PC-9 (cell line): ENCODE measurements at regions not wholly inside any gene's neighbourhood (a gene's known extent, or its start where the extent isn't known, plus 50 kb on each side); places are given as distances from the start of the nearest gene placed in this dataset.

ENCODE experiments used
- BruUV-seq: library from RNA; stranded (reverse); fragments of 400-500 nt; replicated peaks from 2 replicates; lab custom pipeline; 2021; lab: Mats Ljungman, UMichigan
- CTCF ChIA-PET: fragments of 300-600 bp; sonication (Branson Sonifier 250); formaldehyde crosslinking; loops from one replicate; lab custom pipeline; 2022; ENCODE audit warnings: antibody characterized with exemption; lab: Charles Lee
- POLR2A ChIA-PET: fragments of 300-600 bp; sonication (Branson Sonifier 250); formaldehyde crosslinking; loops from one replicate; lab custom pipeline; 2022; ENCODE audit warnings: antibody characterized with exemption; ENCODE audit not compliant: unreplicated experiment; lab: Charles Lee
- DNase-seq, 2 experiments: peaks; one replicate each; pipeline versions ENCODE4 v3.0.0 to v3.0.0-alpha.2; 2015 to 2022; ENCODE audit warnings: mixed read lengths in 1 of 2
- H2AFZ ChIP-seq: fragments of 200-600 bp; sonication (generic); 2 replicates; pipeline ENCODE4 v1.8.1; 2017; ENCODE audit warnings: antibody characterized with exemption
- H3F3A ChIP-seq: fragments of 200-600 bp; sonication (generic); 2 replicates; pipeline ENCODE4 v1.8.1; 2017; ENCODE audit warnings: antibody characterized with exemption, mild to moderate bottlenecking, low read depth; ENCODE audit not compliant: insufficient read depth
- H3K27ac ChIP-seq: fragments of 200-600 bp; sonication (generic); 2 replicates; pipeline ENCODE4 v1.6.1; 2016; ENCODE audit warnings: mixed run types
- H3K27me3 ChIP-seq: fragments of 200-600 bp; sonication (generic); 2 replicates; pipeline ENCODE4 v1.6.1; 2016; ENCODE audit warnings: low read depth, mixed run types; ENCODE audit not compliant: insufficient read depth
- H3K36me3 ChIP-seq: fragments of 200-600 bp; sonication (generic); 2 replicates; pipeline ENCODE4 v1.6.1; 2016; ENCODE audit warnings: low read depth, mixed run types
- H3K4me1 ChIP-seq: fragments of 200-600 bp; sonication (generic); replicated peaks from 2 replicates; pipeline ENCODE4 v1.6.1; 2016; ENCODE audit warnings: mixed run types; ENCODE audit not compliant: insufficient read depth
- H3K4me2 ChIP-seq: fragments of 200-600 bp; sonication (generic); 2 replicates; pipeline ENCODE4 v1.6.1; 2017; ENCODE audit warnings: mixed run types
- H3K4me3 ChIP-seq: fragments of 200-600 bp; sonication (generic); 2 replicates; pipeline ENCODE4 v1.6.1; 2016; ENCODE audit warnings: mixed run types
- H3K79me2 ChIP-seq: fragments of 200-600 bp; sonication (generic); 2 replicates; pipeline ENCODE4 v1.6.1; 2017; ENCODE audit warnings: low read depth, mixed run types
- H3K9me2 ChIP-seq: fragments of 200-600 bp; sonication (generic); 2 replicates; pipeline ENCODE4 v1.8.1; 2017; ENCODE audit warnings: mild to moderate bottlenecking; ENCODE audit not compliant: insufficient read depth
- H3K9me3 ChIP-seq: fragments of 200-600 bp; sonication (generic); 2 replicates; pipeline ENCODE4 v1.8.1; 2016; ENCODE audit warnings: low read depth; ENCODE audit not compliant: insufficient read depth
- H4K20me1 ChIP-seq: fragments of 200-600 bp; sonication (generic); 2 replicates; pipeline ENCODE4 v1.8.1; 2017; ENCODE audit not compliant: insufficient read depth
- CTCF ChIP-seq: fragments of 200-600 bp; sonication (generic); conservative IDR thresholded peaks from 2 replicates; pipeline ENCODE4 v1.6.1; 2017; ENCODE audit warnings: mixed run types, antibody characterized with exemption, mild to moderate bottlenecking, moderate library complexity
- EZH2 ChIP-seq: fragments of 200-600 bp; sonication (generic); IDR thresholded peaks from 2 replicates; pipeline ENCODE4 v1.8.0; 2017; ENCODE audit warnings: antibody characterized with exemption, low read depth
- intact Hi-C: fragments of 100-400 bp; cut with micrococcal nuclease; formaldehyde crosslinking; loops from one replicate; pipeline ENCODE4 v1.10.0; 2022; ENCODE audit not compliant: unreplicated experiment

- Histone ChIP-seq H2AFZ (no peak overlapping the region), H3K27ac (no peak overlapping the region), H3K27me3 (no peaks in the 10 kb centered on the region), H3K79me2 (no peaks in the 10 kb centered on the region), H3K36me3 (no peaks in the 10 kb centered on the region), H3K9me3 (no peaks in the 10 kb centered on the region), H3K4me1 (no peaks in the 10 kb centered on the region), H3K9me2 (no peaks in the 10 kb centered on the region), H3K4me3 (no peak overlapping the region), H3K4me2 (no peak overlapping the region), H4K20me1 (no peaks in the 10 kb centered on the region), H3F3A (no peaks in the 10 kb centered on the region)
- no peak for TF ChIP-seq CTCF
- TF ChIP-seq EZH2 = no peak
- intact Hi-C loops = no loop called here
- ChIA-PET POLR2A (no interaction called here), CTCF (interaction anchor here (0.7 kb wide), 1 partner anchor 44 kb away, joined by 3 read pairs; no protein-coding TSS in a partner anchor)
- BruUV-seq = no TSS peak
- no peak for DNase-seq
These were observed 95.6 kb upstream of the E2F8 start for GRCh38 chr11:19336331-19336730.

- TF ChIP-seq CTCF (no peak), EZH2 (no peak)
- Histone ChIP-seq H3K9me2 (no peaks in the 10 kb centered on the region), H3K36me3 (no peaks in the 10 kb centered on the region), H3F3A (no peaks in the 10 kb centered on the region), H3K4me2 (no peak overlapping the region), H3K4me1 (0 out of 2 replicates have a peak, but pooled peaks cover under 1% of the 10 kb centered on the region), H3K9me3 (no peaks in the 10 kb centered on the region), H3K27ac (no peak overlapping the region), H4K20me1 (no peaks in the 10 kb centered on the region), H3K4me3 (no peak overlapping the region), H3K79me2 (no peaks in the 10 kb centered on the region), H2AFZ (no peak overlapping the region), H3K27me3 (no peaks in the 10 kb centered on the region)
- DNase-seq = no peak
- intact Hi-C loops = no loop called here
- CTCF ChIA-PET = no interaction called here
- no TSS peak for BruUV-seq
- POLR2A ChIA-PET = no interaction called here
These were observed 91.7 kb upstream of the E2F8 start for GRCh38 chr11:19332476-19332875.

- ChIA-PET POLR2A (no interaction called here), CTCF (no interaction called here)
- Histone ChIP-seq H3K4me2 (no peak overlapping the region), H2AFZ (no peak overlapping the region), H3F3A (no peaks in the 10 kb centered on the region), H3K36me3 (no peaks in the 10 kb centered on the region), H3K4me1 (0 out of 2 replicates have a peak, but pooled peaks cover 10% of the 10 kb centered on the region), H3K4me3 (no peak overlapping the region), H3K27ac (no peak overlapping the region), H3K79me2 (no peaks in the 10 kb centered on the region), H4K20me1 (no peaks in the 10 kb centered on the region), H3K27me3 (no peaks in the 10 kb centered on the region), H3K9me2 (no peaks in the 10 kb centered on the region), H3K9me3 (no peaks in the 10 kb centered on the region)
- BruUV-seq = no TSS peak
- intact Hi-C loops = no loop called here
- DNase-seq = no peak
- TF ChIP-seq EZH2 = no peak
- TF ChIP-seq CTCF = no peak
These were observed 89.7 kb upstream of the E2F8 start for GRCh38 chr11:19330416-19330815.
